Kidney glomerular epithelial cell (primary cell): ENCODE measurements at regions not wholly inside any gene's neighbourhood (a gene's known extent, or its start where the extent isn't known, plus 50 kb on each side); places are given as distances from the start of the nearest gene placed in this dataset.
"Not testable (repeated sequence)": the region's sequence is repeated elsewhere in the genome, so short reads cannot be mapped to it uniquely, and the experiment has no call there.

ENCODE experiments used
- DNase-seq: peaks from one replicate; lab custom pipeline; 2025; lab: John Stamatoyannopoulos, UW

DNA sequence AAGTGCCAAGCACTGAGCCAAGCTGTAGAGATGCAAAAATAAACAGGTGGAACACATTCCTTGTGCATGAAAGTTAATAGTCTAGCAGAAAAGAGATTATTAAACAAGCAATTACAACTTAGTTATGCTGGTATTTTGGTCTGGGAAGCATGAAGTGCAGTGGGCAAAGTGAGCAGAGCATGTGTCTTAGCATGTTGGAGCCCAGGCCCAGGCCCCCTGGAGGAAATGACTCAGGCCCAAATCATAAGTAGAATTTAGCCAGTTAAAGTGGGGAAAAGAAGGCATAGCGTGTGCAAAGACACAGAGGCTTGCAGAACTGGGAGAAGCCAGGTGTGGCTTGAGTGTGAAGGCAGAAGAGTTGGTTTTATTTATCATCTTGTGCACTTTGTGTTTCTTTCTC, 163.8 kb upstream of the ATP11B start:
- no peak for DNase-seq

DNA sequence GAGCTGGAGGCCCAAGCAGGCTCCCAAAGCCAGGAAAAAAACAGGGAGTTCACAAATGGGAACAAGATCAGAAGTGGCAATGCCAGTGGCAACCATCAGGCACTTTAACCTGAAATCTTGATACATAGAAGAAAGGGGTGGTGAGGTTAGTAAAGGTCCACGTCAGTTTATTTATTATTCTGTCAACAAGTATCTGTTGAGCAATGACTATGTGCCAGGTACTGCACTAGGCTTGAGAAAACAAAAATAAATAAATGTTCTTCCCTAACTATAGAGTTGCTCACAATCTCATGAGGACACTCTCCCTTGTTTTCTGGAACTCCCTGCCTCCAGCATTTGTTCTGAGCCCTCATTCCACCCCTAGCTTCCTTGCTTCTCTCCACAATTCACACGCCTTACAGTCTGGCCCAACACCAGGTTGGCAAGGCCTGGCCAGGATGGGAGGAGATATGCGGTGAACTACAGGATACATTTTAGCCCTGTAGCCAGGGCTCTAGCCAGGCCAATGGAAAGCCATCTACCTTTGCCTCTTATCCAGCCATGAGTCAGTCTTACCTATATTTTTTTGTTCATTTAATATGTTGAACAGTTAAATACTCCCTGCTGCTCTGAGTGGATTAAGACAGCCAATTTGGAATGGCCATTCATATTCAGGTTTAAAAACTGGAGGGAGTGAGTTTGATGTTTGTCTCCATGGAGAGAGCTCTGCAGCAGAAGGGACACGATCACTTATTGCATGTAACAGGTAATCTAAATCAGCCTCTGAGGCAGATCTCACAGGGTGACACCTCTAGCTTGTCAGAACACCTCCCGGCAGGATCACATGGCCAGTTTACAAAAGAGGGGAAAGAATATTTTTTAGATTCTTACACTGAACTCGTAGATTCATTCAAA, 161.9 kb upstream of the ATP11B start:
- DNase-seq = no peak

DNA sequence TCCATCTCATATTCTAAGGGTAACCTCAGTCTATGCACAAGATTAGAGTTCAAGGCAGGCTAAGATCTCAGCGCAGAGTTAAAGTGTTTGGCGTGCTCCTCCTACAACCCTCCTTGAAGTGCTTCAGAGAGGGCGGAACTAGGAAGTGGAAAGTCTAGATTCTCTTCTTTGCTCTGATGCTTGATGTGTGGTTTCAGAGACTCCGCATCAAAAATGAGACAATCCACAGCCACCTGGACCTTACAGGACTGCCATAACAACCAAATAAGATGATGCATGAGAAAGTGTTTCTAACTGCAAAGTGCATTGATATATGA, 161.3 kb upstream of the ATP11B start:
- no peak for DNase-seq

DNA sequence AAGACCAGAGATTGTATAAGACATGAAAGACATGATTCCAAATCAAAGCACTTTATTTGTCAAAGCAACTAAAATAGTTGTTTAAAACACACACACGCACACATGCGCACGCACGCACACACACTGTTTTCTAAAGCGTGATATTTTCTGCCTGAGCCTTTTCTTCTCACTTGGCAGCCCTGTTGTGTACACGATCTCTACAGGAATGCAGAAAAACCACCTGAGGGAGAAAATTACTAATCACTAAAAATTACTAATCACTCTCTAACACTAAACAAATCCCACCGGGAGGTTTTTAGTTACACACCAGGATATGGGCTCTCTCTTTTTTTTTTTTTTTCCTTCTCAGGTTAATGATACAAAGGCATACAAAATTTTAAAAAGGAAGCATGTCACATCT, 160.1 kb upstream of the ATP11B start:
- DNase-seq = no peak

DNA sequence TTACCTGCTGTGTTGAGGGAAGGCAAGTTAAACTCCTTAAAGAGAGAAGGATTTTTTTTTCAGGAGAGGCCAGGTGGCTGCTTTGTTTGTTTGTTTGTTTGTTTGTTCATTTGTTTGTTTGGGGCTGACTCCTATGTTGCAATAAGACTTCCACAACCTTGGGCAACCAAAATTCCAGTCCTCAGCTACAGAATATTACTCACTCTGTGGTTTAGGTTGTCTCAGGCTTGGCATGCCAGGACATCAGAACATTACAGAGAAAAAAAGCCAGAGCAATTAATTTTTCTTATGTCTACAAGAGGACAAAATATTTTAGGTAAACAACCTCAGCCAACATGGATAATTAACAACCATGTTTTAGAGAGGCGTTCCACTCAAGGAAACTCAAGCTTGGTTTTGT, 156.7 kb upstream of the ATP11B start:
- no peak for DNase-seq

DNA sequence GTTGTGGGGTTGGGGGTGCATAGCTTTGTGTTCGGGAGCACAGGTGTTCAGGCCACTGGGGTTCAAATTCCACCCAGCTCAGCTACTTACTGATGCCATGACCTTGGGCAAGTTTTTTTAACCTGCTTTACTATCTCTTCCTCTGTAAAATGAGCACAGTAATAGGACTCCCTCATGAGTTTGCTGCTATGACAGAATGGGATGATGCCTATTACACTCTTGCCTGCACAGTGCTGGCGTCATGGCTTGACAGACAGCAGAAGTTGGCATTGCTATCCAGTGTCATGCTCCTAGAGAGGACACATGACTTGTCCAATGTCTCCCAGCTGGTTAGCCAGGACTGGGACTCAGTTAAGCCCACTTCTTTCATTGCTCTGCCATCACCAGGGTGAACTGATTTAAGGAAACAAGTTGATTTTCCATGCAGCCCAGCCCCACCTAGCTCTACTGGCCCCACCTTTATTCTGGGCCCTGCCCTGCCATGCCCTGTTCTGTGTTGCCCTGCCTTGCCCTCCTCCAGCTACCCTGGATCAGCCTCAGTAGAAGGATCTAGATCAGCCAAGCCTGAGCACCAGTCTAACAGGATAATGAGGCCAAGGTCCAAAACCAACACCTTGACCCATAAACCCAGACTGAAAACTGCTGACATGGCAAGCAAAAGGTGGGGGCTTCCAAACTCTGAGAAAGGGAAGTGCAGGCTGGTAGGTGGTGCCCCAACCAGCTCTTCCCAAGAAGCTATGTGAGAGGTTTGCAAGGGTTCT, 155.8 kb upstream of the ATP11B start:
- DNase-seq = no peak

DNA sequence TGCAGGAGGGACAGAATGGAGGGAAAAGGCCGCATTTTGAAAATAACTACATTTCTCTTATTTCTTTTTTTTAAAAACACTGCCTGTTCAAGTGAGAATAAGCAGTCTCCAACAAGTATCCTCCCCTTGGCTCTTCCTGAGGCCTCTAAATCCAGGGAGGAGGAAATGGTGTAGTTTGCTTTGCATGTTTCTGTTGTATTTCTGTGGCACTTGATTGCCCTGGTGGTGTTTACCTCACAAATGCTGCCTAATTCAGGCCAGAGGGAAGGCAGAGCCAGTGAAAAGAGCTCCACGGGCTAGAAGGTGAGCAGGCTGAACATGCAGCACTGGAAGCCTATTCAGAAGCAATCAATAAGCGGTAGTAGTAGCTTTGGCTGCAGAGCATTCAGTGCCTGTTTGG, 149.3 kb upstream of the ATP11B start:
- no peak for DNase-seq

DNA sequence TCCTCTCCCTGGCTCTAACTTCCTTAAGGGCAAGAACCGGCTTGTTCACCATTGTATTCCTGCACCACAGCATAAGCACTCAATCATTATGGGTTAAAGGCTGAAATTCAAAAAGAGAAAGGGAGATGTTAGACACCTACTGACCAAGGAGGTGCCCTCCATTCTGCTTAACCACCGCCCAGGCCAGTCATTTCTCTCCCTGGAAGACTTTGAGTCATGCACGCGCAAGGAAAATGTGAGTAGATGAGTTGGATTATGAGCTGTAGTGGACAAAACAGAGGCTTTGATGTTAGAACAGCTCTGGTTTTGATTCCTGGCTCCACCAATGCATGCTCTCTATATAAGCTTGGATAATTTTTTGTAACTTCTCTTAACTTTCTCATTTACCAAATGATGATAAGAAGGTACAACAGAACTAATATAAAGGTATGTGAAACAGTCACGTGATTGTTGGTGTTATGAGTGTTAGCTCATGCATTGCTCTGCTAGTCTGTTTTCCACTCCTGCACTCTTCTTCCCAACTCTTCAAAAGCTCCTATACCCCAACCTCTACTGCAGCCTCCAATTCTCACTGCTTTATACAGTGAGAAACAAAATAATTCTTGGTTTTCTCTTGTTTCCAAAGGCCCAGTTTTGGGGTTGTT, 148.4 kb upstream of the ATP11B start:
- DNase-seq = no peak

DNA sequence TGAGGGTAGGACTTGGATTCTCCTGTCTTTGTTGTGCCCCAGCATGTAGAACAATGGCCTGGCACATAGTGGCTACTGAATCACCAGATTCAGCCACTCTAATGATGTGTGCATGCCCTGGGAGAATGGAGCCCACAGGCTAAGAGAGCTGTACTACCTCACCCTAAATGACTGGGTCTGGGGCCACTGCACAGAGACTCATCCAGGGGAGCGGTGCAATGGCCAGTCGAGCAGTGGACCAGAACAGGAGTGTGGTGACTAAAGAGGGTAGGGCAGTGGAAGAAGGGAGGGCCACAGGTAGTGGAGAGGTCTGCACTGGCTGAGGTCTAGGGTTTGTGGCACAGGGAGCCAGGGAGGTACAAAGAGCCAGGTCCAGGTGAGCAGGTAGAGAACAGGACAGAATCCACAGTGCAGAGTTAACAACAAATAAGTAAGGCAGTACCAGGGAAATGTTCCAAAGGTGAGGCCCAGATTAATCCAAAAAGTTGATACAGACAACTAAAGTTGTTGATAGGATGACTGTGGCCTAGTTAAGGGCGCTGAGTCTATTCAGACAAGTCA, 142.7 kb upstream of the ATP11B start:
- DNase-seq = no peak

DNA sequence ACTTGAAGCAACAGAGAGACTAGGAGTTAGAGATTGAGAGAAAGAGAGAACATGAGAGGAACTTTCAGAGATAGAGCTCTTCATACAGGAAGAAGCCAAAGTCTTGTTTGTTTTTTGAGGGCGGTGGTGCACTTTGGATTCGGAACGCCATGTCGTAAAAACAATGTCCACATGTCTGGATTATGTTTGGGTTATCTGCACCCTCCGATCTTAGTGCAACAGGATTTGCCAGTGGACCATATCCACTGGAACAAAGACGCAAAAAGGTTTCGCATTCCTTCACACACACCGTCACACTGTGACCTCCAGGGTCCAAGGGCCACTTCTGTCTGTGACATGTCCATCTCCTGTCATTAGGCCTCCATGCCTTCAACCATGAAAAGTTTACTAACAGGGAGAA, 141.8 kb upstream of the ATP11B start:
- DNase-seq = no peak

DNA sequence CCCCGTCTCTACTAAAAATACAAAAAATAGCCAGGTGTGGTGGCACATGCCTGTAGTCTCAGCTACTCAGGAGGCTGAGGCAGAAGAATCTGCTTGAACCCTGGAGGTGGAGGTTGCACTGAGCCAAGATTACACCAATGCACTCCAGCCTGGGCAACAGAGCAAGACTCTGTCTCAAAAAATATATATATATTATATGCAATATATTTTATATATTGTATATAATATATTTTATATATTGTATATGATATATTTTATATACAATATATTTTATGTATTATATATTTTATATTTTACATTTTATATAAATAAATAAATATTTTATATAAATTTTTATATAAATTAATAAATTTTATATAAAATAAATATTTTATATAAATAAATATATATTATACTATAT, 140.2 kb upstream of the ATP11B start:
- not testable (repeated sequence) for DNase-seq

DNA sequence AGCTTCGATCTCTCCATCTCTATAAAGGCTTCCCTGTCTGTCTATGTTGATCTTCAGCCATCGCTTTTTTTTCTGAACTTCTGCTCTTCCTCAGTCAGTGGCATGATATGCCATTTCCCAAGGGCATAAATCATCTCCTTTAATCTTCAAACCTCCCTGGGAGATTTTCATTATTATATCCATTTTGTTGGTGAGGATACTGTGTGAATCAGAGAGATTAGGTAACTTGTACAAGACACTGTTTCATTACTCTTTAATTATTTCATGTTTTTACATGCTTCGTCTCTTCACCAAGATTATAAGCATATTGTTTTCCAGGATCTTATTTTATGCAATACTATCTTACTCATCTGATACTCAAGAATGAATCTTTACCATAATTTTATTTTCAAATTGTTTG, 124.8 kb upstream of the ATP11B start:
- no peak for DNase-seq

DNA sequence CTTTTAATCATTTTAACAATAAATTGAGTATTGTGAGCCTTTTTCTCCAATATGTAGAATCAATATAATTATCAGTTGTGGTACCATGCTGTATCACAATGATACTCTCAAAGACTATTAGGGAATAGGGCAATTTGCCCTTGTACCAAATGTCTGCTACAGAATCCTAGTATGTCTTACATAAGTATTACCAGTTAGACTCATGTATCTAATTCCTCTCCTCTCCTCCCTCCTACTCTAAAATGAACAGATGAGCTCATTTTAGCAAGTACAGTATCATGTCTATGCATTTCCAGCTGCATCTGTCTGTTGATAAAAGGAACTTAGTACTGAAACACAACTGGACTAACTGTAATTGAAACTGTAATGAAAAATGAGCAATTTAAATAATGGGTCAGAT, 124.3 kb upstream of the ATP11B start:
- no peak for DNase-seq

DNA sequence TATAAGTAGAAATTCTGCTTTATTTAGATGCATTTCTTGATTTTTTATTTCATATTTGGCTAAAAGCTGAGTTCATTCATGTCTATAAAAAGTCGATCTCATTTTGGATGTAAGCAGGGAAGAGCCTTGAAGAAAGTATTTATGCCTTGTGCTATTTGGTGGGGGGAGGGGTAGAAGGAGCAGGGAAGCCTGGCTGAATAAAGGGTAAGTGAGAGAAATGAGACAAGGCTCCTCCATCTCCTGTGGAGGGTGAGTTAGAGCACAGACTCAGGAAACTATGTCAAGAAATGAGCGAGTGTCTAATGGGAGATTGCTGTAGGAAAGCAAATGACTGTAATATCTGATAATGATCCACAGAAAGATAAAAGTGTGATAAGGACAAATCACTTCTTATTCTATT, 121.8 kb upstream of the ATP11B start:
- DNase-seq = no peak

DNA sequence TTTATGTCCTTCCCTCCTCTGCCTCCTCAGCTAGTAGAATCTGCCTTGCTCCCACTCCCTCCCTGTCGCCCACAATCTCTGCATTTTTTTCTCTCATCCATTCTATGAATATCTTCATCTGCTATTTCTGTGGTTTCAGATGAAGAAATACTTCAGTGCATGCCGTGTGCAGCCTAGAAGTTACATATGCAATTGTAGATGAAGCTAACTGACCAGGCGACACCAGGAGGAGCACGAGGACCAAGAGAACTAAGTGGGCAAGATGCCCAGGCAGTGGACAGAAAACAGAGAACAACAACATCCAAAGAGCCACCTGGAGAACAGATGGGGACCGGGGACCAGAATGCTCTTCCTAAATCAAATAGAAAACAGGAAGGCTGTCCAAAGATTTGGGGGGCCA, 121.4 kb upstream of the ATP11B start:
- DNase-seq = no peak

DNA sequence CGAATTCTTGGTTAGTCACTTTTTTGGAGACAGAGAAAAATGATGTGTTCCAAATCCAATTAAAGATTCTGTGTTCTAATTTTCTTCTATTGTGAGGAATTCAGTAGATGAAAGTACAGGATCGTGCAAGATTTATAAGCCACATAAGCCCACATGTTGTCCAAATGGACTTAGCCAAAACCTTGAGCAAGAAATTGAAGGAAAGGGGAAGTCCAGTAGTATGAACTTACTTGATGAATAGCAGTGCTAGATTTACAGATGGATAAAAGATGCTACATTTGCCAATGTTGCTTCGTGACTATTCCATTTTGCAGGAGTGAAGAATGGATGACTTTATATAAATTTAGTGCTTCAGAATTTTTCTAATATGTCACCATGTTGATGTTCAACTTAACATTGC, 120.0 kb upstream of the ATP11B start:
- DNase-seq = no peak

DNA sequence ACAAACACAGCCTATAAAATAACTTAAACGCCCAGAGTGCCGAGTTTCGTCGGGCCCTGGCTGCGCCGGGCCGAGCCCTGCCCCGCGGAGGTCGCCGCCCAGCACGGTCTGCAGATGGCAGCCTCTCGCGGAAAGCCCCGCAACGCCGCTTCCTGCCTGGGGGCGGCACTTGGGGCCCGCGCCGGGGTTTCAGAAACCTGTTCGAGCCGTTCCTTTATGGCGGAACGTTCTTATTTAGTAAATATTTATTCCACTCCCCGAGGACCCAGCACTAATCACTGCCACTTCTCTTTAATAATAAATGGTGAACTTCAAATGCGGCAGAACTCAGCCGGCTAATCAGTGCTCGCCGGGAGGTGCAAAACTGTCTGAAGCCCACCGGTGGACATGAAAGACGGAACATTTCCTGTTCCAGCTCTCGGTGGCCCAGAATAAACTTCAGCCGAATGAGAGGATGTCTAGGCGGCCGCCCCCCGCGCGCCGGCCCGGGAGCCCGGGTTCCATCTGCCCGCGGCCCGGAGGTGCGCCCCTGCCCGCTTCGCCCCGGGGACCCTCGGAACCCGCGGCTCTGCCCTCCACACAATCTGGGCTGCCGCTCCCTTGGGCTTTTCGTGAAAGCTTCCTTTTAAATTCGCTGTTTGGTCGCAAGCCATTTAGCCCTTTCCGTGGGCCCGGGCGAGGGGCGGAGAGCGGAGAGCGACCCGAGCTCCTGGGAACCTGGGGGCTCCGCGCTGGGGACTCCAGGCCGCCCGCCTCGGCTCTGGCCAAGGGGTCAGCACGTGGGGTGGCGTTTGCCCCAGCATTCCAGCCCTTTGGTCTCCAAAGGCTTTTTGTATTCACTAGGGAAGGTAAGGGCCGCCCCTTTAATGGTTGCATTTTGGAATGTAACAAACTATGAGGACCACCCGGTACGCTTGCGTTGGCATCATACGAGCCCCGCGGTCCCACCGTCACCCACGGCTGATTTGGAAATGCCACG, 110.8 kb upstream of the ATP11B start:
- DNase-seq = no peak

DNA sequence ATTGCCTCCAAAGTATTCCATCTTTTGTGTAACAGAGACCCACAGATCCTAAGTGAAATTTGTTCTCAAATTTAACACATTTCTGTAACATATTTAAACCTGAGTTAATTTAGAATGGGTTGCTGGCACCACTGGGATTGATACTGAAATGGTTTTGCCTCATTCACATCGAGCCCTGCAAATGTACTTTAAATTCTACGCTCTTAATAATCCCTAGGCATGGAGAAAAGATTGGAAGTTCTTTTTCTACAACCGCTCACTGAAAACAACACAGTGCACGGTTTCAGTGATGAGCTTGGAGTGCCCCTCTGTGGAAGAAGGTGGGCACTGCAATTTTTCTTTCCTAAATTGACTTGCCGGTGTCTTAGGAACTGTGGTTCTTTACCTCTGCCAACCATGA, 109.9 kb upstream of the ATP11B start:
- peak; percentile 72 for DNase-seq

DNA sequence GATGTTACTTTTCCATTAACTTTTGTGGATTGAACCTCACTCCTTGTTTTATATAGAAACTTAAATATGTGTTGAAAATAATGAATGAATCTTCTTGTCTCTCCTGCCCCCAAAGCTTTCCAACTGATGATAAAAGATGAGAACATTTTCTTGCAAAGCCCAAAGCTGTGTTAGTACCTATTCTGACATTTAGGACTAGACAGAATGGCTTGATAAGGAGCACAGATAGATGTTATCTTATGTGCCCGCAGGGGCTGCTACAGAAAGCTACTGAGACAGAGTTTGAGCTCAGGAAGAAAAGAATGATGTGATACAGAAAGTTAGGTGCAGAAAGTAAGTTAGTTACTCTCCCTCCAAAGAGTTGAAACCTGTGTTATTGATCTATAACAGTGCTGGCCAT, 109.4 kb upstream of the ATP11B start:
- DNase-seq = no peak

DNA sequence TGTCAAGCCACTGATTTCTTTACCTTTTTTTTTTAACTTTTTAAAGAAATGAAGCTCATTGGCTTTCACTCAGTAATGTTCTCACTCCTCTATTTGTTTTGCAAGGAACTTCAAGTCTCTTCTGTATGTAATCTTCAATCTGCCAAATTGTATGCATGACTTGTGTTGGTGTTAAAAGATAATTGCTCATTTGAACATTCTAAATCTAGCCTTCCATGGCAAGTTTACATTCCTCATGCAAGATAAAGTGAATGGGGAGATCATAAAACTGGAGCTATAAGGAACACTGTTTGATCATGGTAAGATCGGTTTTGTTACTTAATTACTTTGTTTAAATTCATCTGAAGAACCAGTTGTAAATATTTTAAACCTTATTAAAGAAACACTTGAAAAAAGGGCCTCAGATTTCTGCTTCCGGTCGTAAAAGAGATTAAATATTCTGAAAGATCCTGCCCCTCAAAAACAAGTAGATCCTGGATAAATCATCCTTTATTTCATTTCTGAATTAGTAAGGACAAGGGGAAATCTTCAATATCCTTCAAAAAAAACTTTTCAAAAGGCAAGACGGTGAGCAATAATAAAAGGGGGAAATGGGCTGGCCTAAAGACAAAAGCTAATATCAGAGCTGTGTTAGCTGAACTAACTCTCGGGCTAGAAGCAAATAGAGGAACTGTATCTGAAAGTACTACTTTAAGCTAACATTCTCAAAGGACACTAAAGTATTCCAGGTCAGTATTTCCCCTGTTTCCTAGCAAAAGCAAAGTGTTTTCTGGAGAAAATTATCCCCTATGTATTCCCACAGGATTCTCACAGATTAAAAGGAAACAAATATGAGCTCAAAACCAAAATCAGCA, 107.0 kb upstream of the ATP11B start:
- DNase-seq = no peak

DNA sequence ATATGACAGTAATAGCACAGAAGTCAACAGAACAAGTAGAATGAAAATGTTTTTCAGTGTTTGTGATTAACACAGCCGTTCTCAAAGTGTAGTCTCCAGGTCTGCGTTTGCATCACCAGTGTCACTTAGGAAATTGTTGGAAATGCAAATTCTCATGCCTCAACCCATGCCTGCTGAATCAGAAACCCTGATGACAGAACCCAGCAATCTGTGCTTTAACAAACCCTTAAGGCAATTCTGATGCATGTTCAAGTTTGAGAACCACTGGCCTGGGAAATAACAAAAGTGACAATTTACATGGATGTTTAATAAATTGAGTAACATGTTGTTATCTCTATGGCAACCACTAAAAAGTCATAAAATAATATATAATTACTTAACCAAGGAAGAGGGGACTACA, 103.1 kb upstream of the ATP11B start:
- no peak for DNase-seq
